Activated CD4-positive, alpha-beta T cell treated with anti-CD3 and anti-CD28 coated beads for 36 hours (primary cell): ENCODE measurements at regions not wholly inside any gene's neighbourhood (a gene's known extent, or its start where the extent isn't known, plus 50 kb on each side); places are given as distances from the start of the nearest gene placed in this dataset.
"Not testable (repeated sequence)": the region's sequence is repeated elsewhere in the genome, so short reads cannot be mapped to it uniquely, and the experiment has no call there.

Experiments used
- ATAC-seq: fragments of 200-7000 bp; cut with Tn5 transposase; one replicate; pipeline ENCODE4 v1.10.0; 2021; ENCODE audit warnings: mild to moderate bottlenecking, moderate library complexity
- CTCF ChIA-PET: fragments of 350-600 bp; sonication (Branson Sonifier 250); formaldehyde crosslinking; loops from one replicate; lab custom pipeline; 2021; ENCODE audit warnings: antibody characterized with exemption; lab: Charles Lee
- POLR2A ChIA-PET: fragments of 350-600 bp; sonication (Branson Sonifier 250); formaldehyde crosslinking; loops from one replicate; lab custom pipeline; 2021; ENCODE audit warnings: antibody characterized with exemption, inconsistent platforms; lab: Charles Lee
- DNase-seq: peaks from one replicate; pipeline ENCODE4 v3.0.0-alpha.2; 2020
- H3K27ac Mint-ChIP-seq: one replicate; pipeline ENCODE4 v1.8.0; 2021; ENCODE audit warnings: mixed read lengths
- H3K27me3 Mint-ChIP-seq: one replicate; pipeline ENCODE4 v1.8.0; 2021; ENCODE audit warnings: mixed read lengths
- H3K36me3 Mint-ChIP-seq: one replicate; pipeline ENCODE4 v1.8.0; 2021; ENCODE audit warnings: low read depth, mixed read lengths
- H3K4me1 Mint-ChIP-seq: one replicate; pipeline ENCODE4 v1.8.0; 2021; ENCODE audit warnings: mixed read lengths
- H3K4me3 Mint-ChIP-seq: one replicate; pipeline ENCODE4 v1.8.0; 2021; ENCODE audit warnings: mild to moderate bottlenecking, moderate library complexity, mixed read lengths
- H3K9me3 Mint-ChIP-seq: one replicate; pipeline ENCODE4 v1.8.0; 2021; ENCODE audit warnings: low read depth, mixed read lengths
- intact Hi-C, 2 experiments: fragments of 100-400 bp; cut with DNase I in 1 of 2; cut with micrococcal nuclease in 1 of 2; formaldehyde crosslinking; loops; one replicate each; pipeline versions ENCODE4 v1.14.2 to v1.15.1; 2022 to 2024; cut with DNase I, micrococcal nuclease

DNA sequence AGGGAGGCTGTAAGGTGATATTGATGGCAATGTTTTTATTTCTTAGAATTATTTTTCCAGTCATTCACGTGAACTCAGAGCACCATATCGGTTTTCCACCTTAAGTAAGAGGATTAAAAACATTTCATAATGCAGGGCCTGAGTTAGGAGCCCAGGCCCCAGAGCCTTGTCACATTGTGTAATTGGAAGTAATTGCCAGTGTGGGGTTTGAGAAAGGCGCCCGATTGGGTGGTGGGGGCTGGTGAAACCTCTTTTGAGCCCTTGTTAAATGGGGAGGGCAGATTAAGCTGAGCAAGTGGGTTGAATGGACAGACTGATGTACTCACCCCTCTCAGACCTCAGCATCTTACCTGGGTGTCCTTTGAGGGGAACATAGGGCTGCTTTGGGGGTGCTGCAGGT lies 116.7 kb upstream of the PITX1 start:
- CTCF ChIA-PET: no interaction called here
- ATAC-seq (no peak), DNase-seq (no peak)
- Mint-ChIP-seq H3K9me3 (no peaks in the 10 kb centered on the region), H3K4me3 (no peak overlapping the region), H3K27me3 (peaks cover 6% of the 10 kb centered on the region), H3K27ac (no peak overlapping the region), H3K36me3 (no peaks in the 10 kb centered on the region), H3K4me1 (no peaks in the 10 kb centered on the region)
- POLR2A ChIA-PET: no interaction called here
- intact Hi-C loops: no loop called here

DNA sequence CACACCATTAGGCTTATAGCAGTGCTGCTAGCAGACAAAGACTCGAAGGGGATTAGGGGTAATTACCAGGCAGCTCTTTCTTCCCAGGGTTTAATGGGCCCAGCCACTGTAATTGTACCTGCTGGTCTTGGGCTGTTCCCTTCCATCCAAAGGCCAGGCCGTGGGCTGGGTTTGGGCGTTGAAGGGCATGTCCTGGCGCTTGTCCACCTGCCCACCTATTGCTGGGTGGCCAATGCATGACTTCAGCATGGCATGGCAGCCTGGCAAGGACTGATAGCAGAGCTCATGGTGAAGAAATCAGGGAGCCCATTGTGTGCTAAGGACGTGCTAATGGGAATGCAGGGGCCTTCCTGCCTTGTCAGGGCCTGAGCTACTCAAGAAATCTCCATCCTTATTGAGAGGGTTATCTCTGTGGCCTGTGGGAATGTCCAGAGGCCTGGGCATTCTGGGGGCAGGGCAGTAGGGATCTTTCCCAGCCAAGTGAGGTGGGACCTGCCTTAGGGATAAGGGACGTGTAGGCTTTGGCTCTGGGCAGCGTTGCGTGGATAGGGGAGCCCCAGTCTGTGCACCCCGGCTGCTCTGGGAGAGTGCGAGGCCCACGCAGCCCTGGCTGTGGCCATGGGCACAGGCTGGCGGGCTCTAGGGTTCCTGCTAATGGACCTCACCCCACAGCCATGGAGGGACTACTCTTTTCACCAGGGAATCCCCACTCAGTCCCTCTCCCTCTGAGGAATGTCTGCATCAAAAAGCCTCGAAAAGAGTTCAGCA lies 116.1 kb upstream of the PITX1 start:
- ChIA-PET POLR2A (no interaction called here), CTCF (no interaction called here)
- Mint-ChIP-seq H3K36me3 (no peaks in the 10 kb centered on the region), H3K27ac (no peak overlapping the region), H3K9me3 (no peaks in the 10 kb centered on the region), H3K27me3 (peaks cover 7% of the 10 kb centered on the region), H3K4me3 (no peak overlapping the region), H3K4me1 (no peaks in the 10 kb centered on the region)
- DNase-seq (no peak), ATAC-seq (no peak)
- intact Hi-C loops: no loop called here

DNA sequence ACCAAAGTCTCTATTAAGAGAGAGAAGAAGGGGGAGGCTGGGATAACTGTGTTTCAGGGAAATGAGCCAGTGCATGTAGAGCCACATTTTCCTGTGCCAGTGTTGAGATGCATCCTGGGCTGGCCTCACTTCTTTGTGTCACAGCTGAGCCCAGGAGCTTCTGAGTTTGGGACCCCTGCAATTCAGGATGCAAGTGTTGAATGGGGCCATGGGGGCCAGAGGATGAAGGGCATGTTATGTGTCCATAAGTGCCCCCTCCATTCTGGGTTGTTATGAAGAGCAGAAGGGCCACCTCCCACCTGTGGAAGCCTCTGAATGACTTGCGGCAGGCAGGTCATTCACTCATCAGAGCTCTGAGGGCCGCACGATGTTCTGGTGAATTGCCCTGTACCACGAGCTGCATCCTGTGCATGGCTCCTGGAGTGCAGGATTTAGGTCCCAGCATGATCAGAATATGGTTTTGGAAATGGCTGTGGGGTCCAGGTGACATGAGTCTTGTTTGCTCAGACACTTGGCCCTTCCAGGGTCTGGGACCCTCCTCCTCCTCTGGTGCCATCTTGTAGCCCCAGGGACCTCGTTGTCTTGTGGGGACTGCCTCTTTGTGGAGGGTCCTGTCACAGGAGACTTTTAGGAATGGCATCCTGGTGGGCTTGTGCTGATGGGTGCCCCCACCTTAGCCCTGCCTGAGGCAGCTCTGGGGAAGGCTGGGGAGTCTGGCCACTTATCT lies 115.4 kb upstream of the PITX1 start:
- H3K9me3 Mint-ChIP-seq: no peaks in the 10 kb centered on the region
- peaks cover 8% of the 10 kb centered on the region for H3K27me3 Mint-ChIP-seq
- no peaks in the 10 kb centered on the region for H3K4me1 Mint-ChIP-seq
- H3K36me3 Mint-ChIP-seq: no peaks in the 10 kb centered on the region
- DNase-seq: no peak
- no peak overlapping the region for H3K27ac Mint-ChIP-seq
- no peak for ATAC-seq
- no peak overlapping the region for H3K4me3 Mint-ChIP-seq
- ChIA-PET POLR2A (no interaction called here), CTCF (interaction anchor here (0.7 kb wide), 1 partner anchor 274 kb away, joined by 4 read pairs; no protein-coding TSS in a partner anchor)
- intact Hi-C loops: no loop called here

GRCh38 chr5:135147294-135148090 lies 113.5 kb upstream of the PITX1 start:
- DNase-seq (no peak), ATAC-seq (no peak)
- H3K27ac Mint-ChIP-seq: no peak overlapping the region
- peaks cover 4% of the 10 kb centered on the region for H3K27me3 Mint-ChIP-seq
- no peaks in the 10 kb centered on the region for H3K9me3 Mint-ChIP-seq
- H3K36me3 Mint-ChIP-seq: no peaks in the 10 kb centered on the region
- H3K4me1 Mint-ChIP-seq: no peaks in the 10 kb centered on the region
- POLR2A ChIA-PET: no interaction called here
- CTCF ChIA-PET: no interaction called here
- intact Hi-C loops: no loop called here
- H3K4me3 Mint-ChIP-seq: no peak overlapping the region

DNA sequence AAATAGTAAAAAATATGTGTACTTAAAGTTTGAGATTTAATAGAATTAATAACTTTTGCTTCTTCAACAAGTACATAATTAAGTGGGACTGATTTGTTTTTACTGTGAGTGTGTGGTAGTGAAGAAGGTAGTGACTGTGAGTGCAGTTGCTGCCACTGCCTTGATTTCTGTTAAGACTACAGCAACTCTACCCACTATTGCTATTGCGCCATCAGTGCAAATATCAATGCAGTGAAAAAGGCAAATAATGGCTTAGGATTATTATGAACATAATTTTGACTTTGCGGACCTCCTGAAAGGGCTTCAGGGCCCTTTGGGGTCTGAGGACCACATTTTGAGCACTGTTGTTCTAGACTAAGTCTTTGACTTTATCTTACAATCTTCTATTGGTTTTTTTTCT lies 112.0 kb upstream of the PITX1 start:
- ATAC-seq: no peak
- Mint-ChIP-seq H3K9me3 (no peaks in the 10 kb centered on the region), H3K4me1 (no peaks in the 10 kb centered on the region), H3K27ac (no peak overlapping the region), H3K4me3 (no peak overlapping the region), H3K27me3 (peaks cover 4% of the 10 kb centered on the region), H3K36me3 (no peaks in the 10 kb centered on the region)
- POLR2A ChIA-PET: no interaction called here
- CTCF ChIA-PET: no interaction called here
- intact Hi-C loops: no loop called here
- DNase-seq: no peak

GRCh38 chr5:135143682-135144081 lies 109.7 kb upstream of the PITX1 start:
- H3K36me3 Mint-ChIP-seq, POLR2A ChIA-PET: not testable (repeated sequence)

DNA sequence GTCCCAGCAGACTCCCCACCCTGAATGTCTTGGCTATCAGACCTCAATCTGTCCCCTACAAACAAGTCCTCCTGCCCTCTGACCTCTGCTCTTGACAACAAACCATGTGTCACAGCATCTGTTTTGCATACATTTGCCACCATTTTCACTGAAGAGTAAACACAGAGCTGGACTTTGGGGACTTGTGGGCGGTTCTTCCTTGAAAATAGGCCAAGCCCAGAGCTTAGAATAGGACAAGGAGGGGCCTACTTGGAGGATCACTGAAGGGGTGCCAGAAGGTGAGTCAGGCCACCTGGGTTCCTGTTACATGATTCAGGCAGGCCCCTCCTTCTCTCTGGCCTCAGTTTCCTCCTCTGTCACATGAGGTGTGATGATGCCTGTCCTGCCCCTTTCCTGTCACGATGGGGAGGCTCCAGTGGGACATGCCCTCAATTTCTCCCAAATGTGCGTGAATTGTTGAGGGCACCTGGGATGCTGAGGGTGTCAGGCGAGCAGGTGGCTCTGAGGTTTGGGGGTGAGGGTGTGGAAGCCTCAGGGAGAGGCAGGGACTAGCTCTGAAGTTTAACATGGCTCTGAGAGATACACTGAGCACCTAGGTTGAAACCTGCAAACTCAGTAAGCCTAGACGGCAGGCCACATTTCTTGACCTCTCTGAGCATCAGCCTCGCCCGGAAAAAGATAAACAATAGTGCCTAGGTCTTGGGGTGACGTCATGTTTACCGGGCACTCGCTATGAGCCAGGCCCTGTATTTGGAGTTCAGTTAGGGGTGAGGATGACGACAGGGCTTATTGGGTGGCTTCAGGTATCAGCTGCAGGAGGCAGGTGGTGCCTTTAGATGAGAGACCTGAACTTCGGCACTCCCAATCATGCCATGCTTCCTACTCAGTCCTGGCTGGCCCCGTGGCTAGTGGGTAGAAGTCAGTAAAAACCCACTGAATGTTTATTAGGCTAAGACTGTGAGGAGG lies 107.6 kb upstream of the PITX1 start:
- ATAC-seq (no peak), DNase-seq (no peak)
- POLR2A ChIA-PET: no interaction called here
- CTCF ChIA-PET: interaction anchor here (0.8 kb wide), 1 partner anchor 39 kb away, joined by 3 read pairs; no protein-coding TSS in a partner anchor
- Mint-ChIP-seq H3K4me1 (no peaks in the 10 kb centered on the region), H3K4me3 (no peak overlapping the region), H3K9me3 (no peaks in the 10 kb centered on the region), H3K27ac (no peak overlapping the region), H3K27me3 (peaks cover 4% of the 10 kb centered on the region), H3K36me3 (no peaks in the 10 kb centered on the region)
- intact Hi-C loops: no loop called here

More at GRCh38 chr5:135143682-135144081, 109.7 kb upstream of the PITX1 start:
- H3K27me3 Mint-ChIP-seq, H3K4me1 Mint-ChIP-seq, intact Hi-C loops, DNase-seq, H3K27ac Mint-ChIP-seq, ATAC-seq, CTCF ChIA-PET, H3K9me3 Mint-ChIP-seq, H3K4me3 Mint-ChIP-seq: not testable (repeated sequence)

- ChIA-PET CTCF (interaction anchor here (0.8 kb wide), 1 partner anchor 40 kb away, joined by 3 read pairs; no protein-coding TSS in a partner anchor), POLR2A (no interaction called here)
- Mint-ChIP-seq H3K27ac (no peak overlapping the region), H3K4me3 (no peak overlapping the region), H3K27me3 (peaks cover 4% of the 10 kb centered on the region), H3K36me3 (no peaks in the 10 kb centered on the region), H3K4me1 (no peaks in the 10 kb centered on the region), H3K9me3 (no peaks in the 10 kb centered on the region)
- intact Hi-C loops: no loop called here
- no peak for ATAC-seq
- no peak for DNase-seq
Measured at GRCh38 chr5:135140446-135141204, 106.6 kb upstream of the PITX1 start.

GRCh38 chr5:135139381-135140134 lies 105.5 kb upstream of the PITX1 start:
- Mint-ChIP-seq H3K36me3 (no peaks in the 10 kb centered on the region), H3K4me1 (no peaks in the 10 kb centered on the region), H3K9me3 (no peaks in the 10 kb centered on the region), H3K4me3 (no peak overlapping the region), H3K27me3 (peaks cover 4% of the 10 kb centered on the region), H3K27ac (no peak overlapping the region)
- no peak for DNase-seq
- CTCF ChIA-PET: no interaction called here
- ATAC-seq: no peak
- intact Hi-C loops: no loop called here
- POLR2A ChIA-PET: no interaction called here
